IgD-negative memory B cell (primary cell): ENCODE measurements at regions not wholly inside any gene's neighbourhood (a gene's known extent, or its start where the extent isn't known, plus 50 kb on each side); places are given as distances from the start of the nearest gene placed in this dataset.
"Not testable (repeated sequence)": the region's sequence is repeated elsewhere in the genome, so short reads cannot be mapped to it uniquely, and the experiment has no call there.

ENCODE experiments used
- H3K27ac Mint-ChIP-seq, 3 donors: one replicate each; pipeline ENCODE4 v1.8.0; 2020 to 2022; ENCODE audit warnings: mild to moderate bottlenecking in 3 of 3, mixed read lengths in 3 of 3, moderate library complexity in 1 of 3
- H3K27me3 Mint-ChIP-seq: one replicate; pipeline ENCODE4 v1.8.0; 2021; ENCODE audit warnings: mixed read lengths
- H3K36me3 Mint-ChIP-seq: one replicate; pipeline ENCODE4 v1.8.0; 2020; ENCODE audit warnings: mild to moderate bottlenecking, mixed read lengths
- H3K4me1 Mint-ChIP-seq, 3 donors: one replicate each; pipeline ENCODE4 v1.8.0; 2020 to 2022; ENCODE audit warnings: mixed read lengths in 3 of 3, mild to moderate bottlenecking in 1 of 3
- H3K4me3 Mint-ChIP-seq, 4 donors: one replicate each; pipeline ENCODE4 v1.8.0; 2020 to 2022; ENCODE audit warnings: mild to moderate bottlenecking in 4 of 4, mixed read lengths in 4 of 4, moderate library complexity in 3 of 4
- H3K9me3 Mint-ChIP-seq, 3 donors: one replicate each; pipeline ENCODE4 v1.8.0; 2020 to 2021; ENCODE audit warnings: mixed read lengths in 3 of 3, mild to moderate bottlenecking in 1 of 3

DNA sequence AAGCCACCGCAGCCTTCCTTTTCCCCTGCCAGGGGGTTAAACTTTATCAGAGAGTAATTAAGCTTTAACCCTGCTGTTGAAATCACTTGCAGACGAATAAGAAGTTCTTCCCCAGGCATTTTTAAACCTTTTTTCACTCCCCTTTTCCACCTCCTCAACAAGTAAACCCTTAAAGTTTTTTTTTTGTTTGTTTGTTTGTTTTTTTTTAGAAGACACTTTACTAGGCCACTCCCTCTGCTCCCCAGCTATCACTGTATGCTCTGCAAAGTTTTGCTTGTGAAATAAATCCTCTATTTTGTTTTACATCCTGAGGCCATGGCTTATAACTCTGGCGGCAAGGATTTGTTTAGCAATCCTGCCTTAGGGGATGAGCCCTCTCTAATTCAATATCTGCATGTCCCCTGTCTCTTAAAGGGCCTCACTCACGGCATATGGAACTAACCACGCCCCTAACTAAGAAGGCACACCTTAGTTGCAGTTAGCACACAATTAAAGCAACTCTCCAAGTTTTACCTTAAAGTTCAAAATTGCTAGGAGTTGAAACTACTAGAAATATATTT, 1354.7 kb upstream of the LRRTM3 start:
- peaks cover 4 to 7% (median 6%) of the 10 kb centered on the region in 3 donors for H3K9me3 Mint-ChIP-seq
- no peak overlapping the region for H3K27ac Mint-ChIP-seq
- H3K36me3 Mint-ChIP-seq = no peaks in the 10 kb centered on the region
- no peak overlapping the region for H3K4me3 Mint-ChIP-seq
- H3K27me3 Mint-ChIP-seq = no peaks in the 10 kb centered on the region
- H3K4me1 Mint-ChIP-seq = no peaks in the 10 kb centered on the region

GRCh38 chr10:65581426-65582026, 1344.3 kb upstream of the LRRTM3 start:
- Mint-ChIP-seq H3K27me3 (no peaks in the 10 kb centered on the region), H3K9me3 (peaks cover 2 to 9% (median 6%) of the 10 kb centered on the region in 3 donors)

GRCh38 chr10:65602182-65602865, 1323.5 kb upstream of the LRRTM3 start:
- H3K4me1 Mint-ChIP-seq = no peaks in the 10 kb centered on the region
- no peaks in the 10 kb centered on the region for H3K36me3 Mint-ChIP-seq
- H3K4me3 Mint-ChIP-seq = no peak overlapping the region
- no peaks in the 10 kb centered on the region for H3K27me3 Mint-ChIP-seq
- peaks cover 8 to 14% (median 10%) of the 10 kb centered on the region in 3 donors for H3K9me3 Mint-ChIP-seq
- H3K27ac Mint-ChIP-seq = no peak overlapping the region

More at GRCh38 chr10:65581426-65582026, 1344.3 kb upstream of the LRRTM3 start:
- no peaks in the 10 kb centered on the region for H3K36me3 Mint-ChIP-seq
- no peak overlapping the region for H3K27ac Mint-ChIP-seq
- H3K4me1 Mint-ChIP-seq = no peaks in the 10 kb centered on the region
- no peak overlapping the region for H3K4me3 Mint-ChIP-seq

- Mint-ChIP-seq H3K36me3 (no peaks in the 10 kb centered on the region), H3K4me1 (no peaks in the 10 kb centered on the region), H3K4me3 (no peak overlapping the region), H3K27ac (no peak overlapping the region), H3K27me3 (peaks cover 1% of the 10 kb centered on the region), H3K9me3 (peaks cover 4 to 16% (median 11%) of the 10 kb centered on the region in 3 donors)
These were observed 1314.2 kb upstream of the LRRTM3 start for GRCh38 chr10:65611592-65611991.

DNA sequence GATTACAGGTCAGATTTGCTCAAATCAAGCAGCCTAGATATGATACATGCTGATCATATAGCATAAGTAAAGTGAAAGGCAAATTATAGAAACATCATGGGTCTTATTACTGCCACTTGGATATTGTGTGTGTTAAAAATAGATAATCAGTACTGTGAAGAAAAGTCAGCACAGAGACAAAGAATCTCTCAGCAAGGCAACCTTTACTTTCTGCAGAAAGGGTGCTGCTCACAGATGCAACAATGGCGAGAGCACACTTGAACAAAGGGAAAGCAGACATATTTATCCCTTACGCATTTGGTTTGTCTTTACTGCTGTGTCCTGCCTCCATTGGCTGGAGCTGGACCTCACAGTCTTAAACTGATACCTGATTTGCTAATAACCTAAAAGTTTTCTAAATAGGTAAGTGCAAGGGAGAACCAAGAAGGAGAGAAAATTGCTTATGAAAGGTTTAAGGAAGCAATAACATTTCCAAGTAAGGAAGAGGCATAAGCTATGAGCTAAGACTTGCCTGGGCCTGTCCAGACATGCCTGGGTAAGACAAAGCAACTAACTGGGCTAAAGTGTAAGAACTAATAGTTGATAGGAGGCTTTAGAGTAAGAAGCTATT, 1310.8 kb upstream of the LRRTM3 start:
- Mint-ChIP-seq H3K27me3 (no peaks in the 10 kb centered on the region), H3K4me1 (no peaks in the 10 kb centered on the region), H3K36me3 (no peaks in the 10 kb centered on the region), H3K9me3 (peaks cover 2 to 16% (median 13%) of the 10 kb centered on the region in 3 donors), H3K4me3 (no peak overlapping the region), H3K27ac (peak overlapping the region in 1 of 3 donors; percentile 57)

GRCh38 chr10:65618126-65618525, 1307.7 kb upstream of the LRRTM3 start:
- Mint-ChIP-seq H3K27me3 (no peaks in the 10 kb centered on the region), H3K4me1 (no peaks in the 10 kb centered on the region), H3K9me3 (peaks cover 4 to 15% (median 15%) of the 10 kb centered on the region in 3 donors), H3K4me3 (no peak overlapping the region), H3K27ac (no peak overlapping the region), H3K36me3 (no peaks in the 10 kb centered on the region)

GRCh38 chr10:65620404-65621048, 1305.3 kb upstream of the LRRTM3 start:
- Mint-ChIP-seq H3K4me3 (no peak overlapping the region), H3K27ac (no peak overlapping the region), H3K36me3 (no peaks in the 10 kb centered on the region), H3K9me3 (peaks cover 2 to 7% (median 4%) of the 10 kb centered on the region in 3 donors), H3K27me3 (no peaks in the 10 kb centered on the region), H3K4me1 (no peaks in the 10 kb centered on the region)

- H3K9me3 Mint-ChIP-seq = peaks cover 2 to 4% (median 3%) of the 10 kb centered on the region in 3 donors
- no peaks in the 10 kb centered on the region for H3K4me1 Mint-ChIP-seq
- H3K4me3 Mint-ChIP-seq = no peak overlapping the region
- no peak overlapping the region for H3K27ac Mint-ChIP-seq
- H3K27me3 Mint-ChIP-seq = no peaks in the 10 kb centered on the region
- no peaks in the 10 kb centered on the region for H3K36me3 Mint-ChIP-seq
These were observed 1303.2 kb upstream of the LRRTM3 start for GRCh38 chr10:65622608-65623007.

GRCh38 chr10:65628493-65629139, 1297.2 kb upstream of the LRRTM3 start:
- H3K27me3 Mint-ChIP-seq = no peaks in the 10 kb centered on the region
- no peaks in the 10 kb centered on the region for H3K4me1 Mint-ChIP-seq
- no peak overlapping the region for H3K4me3 Mint-ChIP-seq
- no peaks in the 10 kb centered on the region for H3K36me3 Mint-ChIP-seq
- no peak overlapping the region for H3K27ac Mint-ChIP-seq
- peaks cover 2 to 9% (median 3%) of the 10 kb centered on the region in 3 donors for H3K9me3 Mint-ChIP-seq

DNA sequence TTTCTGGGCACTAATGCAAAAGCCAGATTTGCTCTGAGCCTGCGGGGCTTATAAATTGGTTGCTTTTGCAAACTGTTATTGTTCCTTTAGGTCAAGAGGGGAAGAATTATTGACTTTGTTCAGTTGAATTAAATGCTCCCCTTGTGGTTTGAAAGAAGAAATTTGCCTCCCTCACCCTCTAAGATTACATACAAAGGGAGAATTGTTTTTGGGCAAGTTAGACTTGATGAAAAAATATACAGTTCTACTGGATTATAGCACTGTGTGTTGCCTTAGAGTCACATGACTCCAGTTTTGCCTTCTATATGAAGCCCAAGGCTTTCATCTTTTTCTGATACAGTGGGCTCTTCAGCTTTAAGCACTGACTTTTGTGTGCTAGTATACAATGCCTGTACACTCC, 1265.8 kb upstream of the LRRTM3 start:
- peaks cover 0 to 2% (median 0%) of the 10 kb centered on the region in 3 donors for H3K4me1 Mint-ChIP-seq
- peaks cover 2 to 21% (median 4%) of the 10 kb centered on the region in 3 donors for H3K9me3 Mint-ChIP-seq
- no peaks in the 10 kb centered on the region for H3K27me3 Mint-ChIP-seq
- no peak overlapping the region for H3K4me3 Mint-ChIP-seq
- no peaks in the 10 kb centered on the region for H3K36me3 Mint-ChIP-seq
- no peak overlapping the region for H3K27ac Mint-ChIP-seq

GRCh38 chr10:65670087-65670486, 1255.7 kb upstream of the LRRTM3 start:
- no peak overlapping the region for H3K4me3 Mint-ChIP-seq
- H3K9me3 Mint-ChIP-seq = peaks cover 0 to 6% (median 4%) of the 10 kb centered on the region in 3 donors
- H3K4me1 Mint-ChIP-seq = no peaks in the 10 kb centered on the region
- H3K27ac Mint-ChIP-seq = no peak overlapping the region
- H3K27me3 Mint-ChIP-seq = no peaks in the 10 kb centered on the region
- H3K36me3 Mint-ChIP-seq = peaks cover 2% of the 10 kb centered on the region

DNA sequence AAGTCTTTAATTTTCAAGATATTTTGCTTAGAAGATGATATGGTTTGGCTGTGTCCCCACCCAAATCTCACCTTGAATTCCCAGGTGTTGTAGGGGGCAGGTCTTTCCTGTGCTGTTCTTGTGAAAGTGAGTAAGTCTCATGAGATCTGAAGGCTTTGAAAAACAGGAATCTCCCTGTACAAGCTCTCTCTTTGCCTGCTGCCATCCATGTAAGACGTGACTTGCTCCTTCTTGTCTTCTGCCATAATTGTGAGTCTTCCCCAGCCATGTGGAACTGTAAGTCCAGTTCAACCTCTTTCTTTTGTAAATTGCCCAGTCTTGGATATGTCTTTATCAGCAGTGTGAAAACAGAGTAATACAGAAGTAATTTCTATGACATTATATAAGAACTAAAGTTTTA, 1255.2 kb upstream of the LRRTM3 start:
- not testable (repeated sequence) for H3K4me1 Mint-ChIP-seq, H3K27ac Mint-ChIP-seq, H3K4me3 Mint-ChIP-seq, H3K9me3 Mint-ChIP-seq, H3K36me3 Mint-ChIP-seq, H3K27me3 Mint-ChIP-seq

DNA sequence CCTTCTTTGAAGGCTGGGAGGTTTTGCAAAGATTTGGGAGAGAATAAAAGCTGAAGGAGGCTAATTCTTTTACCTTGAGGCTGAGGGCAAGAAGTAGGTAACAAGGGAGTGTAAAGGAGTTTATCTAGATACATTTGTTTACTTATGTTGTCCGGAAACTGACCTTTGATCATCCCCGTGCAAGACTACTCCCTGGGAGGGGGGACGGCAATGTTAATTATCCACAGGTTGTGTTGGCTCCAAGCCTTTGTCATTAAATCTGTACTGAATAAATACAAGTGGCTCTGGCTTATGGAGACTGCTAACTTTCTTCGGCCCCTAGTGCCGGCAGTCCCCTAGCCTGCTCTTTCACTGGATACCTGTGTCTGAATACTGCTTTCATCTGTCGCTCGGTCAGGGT, 1250.6 kb upstream of the LRRTM3 start:
- Mint-ChIP-seq H3K27ac (no peak overlapping the region), H3K4me3 (no peak overlapping the region), H3K36me3 (peaks cover 2% of the 10 kb centered on the region), H3K9me3 (peaks cover 0 to 5% (median 3%) of the 10 kb centered on the region in 3 donors), H3K4me1 (no peaks in the 10 kb centered on the region), H3K27me3 (no peaks in the 10 kb centered on the region)

DNA sequence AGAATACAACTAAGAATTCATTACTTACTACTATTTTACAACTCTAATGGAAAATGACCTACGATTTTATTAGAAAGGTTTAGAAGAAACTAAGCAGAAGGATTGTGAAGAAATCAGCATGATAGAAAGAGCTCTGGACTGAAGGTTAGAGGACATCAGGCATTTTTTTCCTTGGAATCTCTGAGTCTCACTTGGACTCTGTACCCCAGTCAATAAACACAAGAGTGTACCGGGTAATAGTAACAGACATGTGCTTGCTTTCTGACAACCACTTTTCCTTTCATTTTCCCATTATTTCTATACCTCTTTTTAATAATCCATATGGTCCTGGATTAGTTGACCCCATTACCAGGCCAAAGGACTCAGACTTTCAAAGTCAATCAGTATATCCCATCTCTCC, 1240.9 kb upstream of the LRRTM3 start:
- Mint-ChIP-seq H3K9me3 (peaks cover 0 to 4% (median 3%) of the 10 kb centered on the region in 3 donors), H3K4me1 (no peaks in the 10 kb centered on the region), H3K36me3 (peaks cover 2% of the 10 kb centered on the region), H3K27me3 (no peaks in the 10 kb centered on the region), H3K27ac (no peak overlapping the region), H3K4me3 (no peak overlapping the region)
